ENCODE measurements at regions not wholly inside any gene's neighbourhood (a gene's known extent, or its start where the extent isn't known, plus 50 kb on each side); places are given as distances from the start of the nearest gene placed in this dataset.
A peak's percentile ranks its signal among the peaks of the same experiment; 100 is the strongest.

DNA sequence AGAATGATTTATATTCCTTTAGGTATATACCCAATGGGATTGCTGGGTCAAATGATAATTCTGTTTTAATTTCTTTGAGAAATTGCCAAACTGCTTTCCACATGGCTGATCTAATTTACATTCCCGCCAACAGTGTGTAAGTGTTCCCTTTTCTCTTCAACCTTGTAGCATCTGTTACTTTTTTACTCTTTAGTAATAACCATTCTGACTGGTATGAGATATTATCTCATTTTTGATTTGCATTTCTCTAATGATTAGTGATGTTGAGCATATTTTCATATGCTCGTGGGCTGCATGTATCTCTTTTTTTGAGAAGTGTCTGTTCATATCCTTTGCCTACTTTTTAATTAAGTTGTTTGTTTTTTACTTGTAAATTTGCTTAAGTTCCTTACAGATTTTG lies 1264.2 kb downstream of the OTOL1 start:
- H3K27me3 ChIP-seq (ENCODE audit: control insufficient read depth, insufficient read depth, low read length), result no peaks in the 10 kb centered on the region
- H3K4me3 ChIP-seq (ENCODE audit: low read depth, low read length), result no peak overlapping the region
- TF ChIP-seq, protein P1, sequence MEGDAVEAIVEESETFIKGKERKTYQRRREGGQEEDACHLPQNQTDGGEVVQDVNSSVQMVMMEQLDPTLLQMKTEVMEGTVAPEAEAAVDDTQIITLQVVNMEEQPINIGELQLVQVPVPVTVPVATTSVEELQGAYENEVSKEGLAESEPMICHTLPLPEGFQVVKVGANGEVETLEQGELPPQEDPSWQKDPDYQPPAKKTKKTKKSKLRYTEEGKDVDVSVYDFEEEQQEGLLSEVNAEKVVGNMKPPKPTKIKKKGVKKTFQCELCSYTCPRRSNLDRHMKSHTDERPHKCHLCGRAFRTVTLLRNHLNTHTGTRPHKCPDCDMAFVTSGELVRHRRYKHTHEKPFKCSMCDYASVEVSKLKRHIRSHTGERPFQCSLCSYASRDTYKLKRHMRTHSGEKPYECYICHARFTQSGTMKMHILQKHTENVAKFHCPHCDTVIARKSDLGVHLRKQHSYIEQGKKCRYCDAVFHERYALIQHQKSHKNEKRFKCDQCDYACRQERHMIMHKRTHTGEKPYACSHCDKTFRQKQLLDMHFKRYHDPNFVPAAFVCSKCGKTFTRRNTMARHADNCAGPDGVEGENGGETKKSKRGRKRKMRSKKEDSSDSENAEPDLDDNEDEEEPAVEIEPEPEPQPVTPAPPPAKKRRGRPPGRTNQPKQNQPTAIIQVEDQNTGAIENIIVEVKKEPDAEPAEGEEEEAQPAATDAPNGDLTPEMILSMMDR (IDR thresholded peaks at IDR 0.05; ENCODE audit: insufficient read depth, low read length, poor library complexity, severe bottlenecking), result no peak
- no peaks in the 10 kb centered on the region for H3K36me3 ChIP-seq (ENCODE audit: control insufficient read depth, insufficient read depth, low read length)
- no peak for DNase-seq (ENCODE audit: low read depth)

DNA sequence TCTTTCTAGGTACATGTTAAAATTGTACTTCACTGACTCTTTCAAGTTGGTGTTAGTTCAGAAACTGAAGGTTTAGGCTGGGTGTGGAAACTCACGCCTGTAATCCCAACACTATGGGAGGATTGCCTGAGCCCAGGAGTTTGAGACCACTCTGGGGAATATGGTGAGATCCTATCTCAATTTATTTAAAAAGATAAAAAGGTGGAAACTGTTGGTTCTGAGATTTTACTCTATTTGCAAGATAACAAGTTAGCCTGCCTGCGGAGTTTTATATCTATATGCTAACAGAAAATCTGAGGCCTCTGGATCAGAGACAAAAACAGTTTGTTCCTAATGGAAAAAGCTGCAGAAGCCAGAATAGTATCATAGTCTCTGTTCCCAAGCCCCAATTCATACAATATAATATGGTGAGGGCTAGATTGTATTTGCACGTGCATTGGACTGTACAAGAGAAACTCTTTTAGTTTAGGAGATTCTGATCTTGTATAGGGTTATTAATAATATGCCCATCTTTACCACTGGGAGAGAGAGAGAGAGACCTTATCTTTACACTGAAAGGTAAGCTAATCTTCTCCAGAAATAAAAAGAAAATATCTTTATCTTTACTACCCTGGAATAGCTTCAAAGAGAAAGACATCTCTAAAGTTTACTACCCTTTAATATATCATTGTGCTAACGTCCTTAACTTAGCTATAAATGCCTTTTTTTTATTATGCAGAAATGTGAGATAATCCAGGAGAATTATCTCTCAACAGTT lies 1267.6 kb downstream of the OTOL1 start:
- Histone ChIP-seq H3K4me3 (ENCODE audit: low read depth, low read length) (no peak overlapping the region), H3K36me3 (ENCODE audit: control insufficient read depth, insufficient read depth, low read length) (no peaks in the 10 kb centered on the region), H3K27me3 (ENCODE audit: control insufficient read depth, insufficient read depth, low read length) (no peaks in the 10 kb centered on the region)
- no peak for DNase-seq (ENCODE audit: low read depth)
- TF ChIP-seq, protein P1 (IDR thresholded peaks at IDR 0.05; ENCODE audit: insufficient read depth, low read length, poor library complexity, severe bottlenecking), result no peak

DNA sequence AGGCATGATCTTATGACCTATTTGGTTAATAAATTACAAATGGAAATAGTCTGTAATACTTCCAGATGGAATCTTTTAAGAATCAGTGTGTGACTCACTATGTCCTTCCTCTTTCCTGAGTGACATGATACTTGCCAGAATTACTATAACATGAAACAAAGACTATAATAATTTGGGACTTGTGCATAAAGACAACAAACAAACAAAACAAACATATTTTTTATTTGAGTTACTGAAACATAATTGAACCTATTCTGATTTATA lies 1268.1 kb downstream of the OTOL1 start:
- H3K27me3 ChIP-seq (ENCODE audit: control insufficient read depth, insufficient read depth, low read length), result no peaks in the 10 kb centered on the region
- no peaks in the 10 kb centered on the region for H3K36me3 ChIP-seq (ENCODE audit: control insufficient read depth, insufficient read depth, low read length)
- H3K4me3 ChIP-seq (ENCODE audit: low read depth, low read length), result no peak overlapping the region
- DNase-seq (ENCODE audit: low read depth), result peak; percentile 18
- TF ChIP-seq, protein P1 (IDR thresholded peaks at IDR 0.05; ENCODE audit: insufficient read depth, low read length, poor library complexity, severe bottlenecking), result no peak

DNA sequence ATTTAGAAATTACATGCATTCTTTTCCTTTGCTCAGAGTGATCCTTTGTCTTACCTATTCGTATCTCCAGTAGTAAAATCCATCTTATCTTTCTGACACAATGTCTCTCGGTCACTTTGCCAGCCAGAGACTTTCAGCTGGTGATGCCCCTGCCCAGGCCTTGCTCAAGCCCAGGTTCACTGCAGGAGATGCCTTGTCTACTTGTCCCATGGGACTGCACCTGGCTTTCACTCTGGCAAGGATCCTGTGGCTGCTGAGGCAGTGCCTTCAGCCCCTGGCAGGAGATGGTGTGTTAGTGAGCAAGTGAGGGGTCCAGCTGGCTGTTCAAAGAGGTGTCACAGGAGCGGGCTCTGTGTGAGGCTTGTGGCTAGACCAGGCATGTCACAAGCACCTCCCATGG lies 1268.9 kb downstream of the OTOL1 start:
- Histone ChIP-seq H3K27me3 (ENCODE audit: control insufficient read depth, insufficient read depth, low read length) (no peaks in the 10 kb centered on the region), H3K36me3 (ENCODE audit: control insufficient read depth, insufficient read depth, low read length) (no peaks in the 10 kb centered on the region), H3K4me3 (ENCODE audit: low read depth, low read length) (no peak overlapping the region)
- DNase-seq (ENCODE audit: low read depth), result no peak
- TF ChIP-seq, protein P1 (IDR thresholded peaks at IDR 0.05; ENCODE audit: insufficient read depth, low read length, poor library complexity, severe bottlenecking), result no peak

DNA sequence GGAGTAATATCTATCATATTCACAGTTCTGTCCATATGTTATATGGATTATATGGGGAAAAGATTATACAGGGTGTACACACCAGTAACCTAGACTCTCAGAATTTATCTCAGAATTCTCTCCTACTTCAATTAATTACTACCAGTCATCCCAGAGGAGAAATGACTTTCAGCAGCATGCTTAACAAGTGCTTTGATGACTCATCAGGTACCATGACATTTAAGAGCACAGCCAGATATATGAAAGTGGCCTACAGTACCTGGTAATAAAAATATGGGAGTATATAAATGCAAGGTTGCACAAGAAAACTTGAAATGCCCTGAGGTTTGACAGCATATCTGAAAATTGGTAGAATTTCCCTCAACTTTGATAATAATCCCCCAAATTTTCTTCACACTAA lies 1273.0 kb downstream of the OTOL1 start:
- DNase-seq (ENCODE audit: low read depth), result peak; percentile 19
- TF ChIP-seq, protein P1 (IDR thresholded peaks at IDR 0.05; ENCODE audit: insufficient read depth, low read length, poor library complexity, severe bottlenecking), result no peak
- H3K27me3 ChIP-seq (ENCODE audit: control insufficient read depth, insufficient read depth, low read length), result no peaks in the 10 kb centered on the region
- H3K36me3 ChIP-seq (ENCODE audit: control insufficient read depth, insufficient read depth, low read length), result no peaks in the 10 kb centered on the region
- no peak overlapping the region for H3K4me3 ChIP-seq (ENCODE audit: low read depth, low read length)

DNA sequence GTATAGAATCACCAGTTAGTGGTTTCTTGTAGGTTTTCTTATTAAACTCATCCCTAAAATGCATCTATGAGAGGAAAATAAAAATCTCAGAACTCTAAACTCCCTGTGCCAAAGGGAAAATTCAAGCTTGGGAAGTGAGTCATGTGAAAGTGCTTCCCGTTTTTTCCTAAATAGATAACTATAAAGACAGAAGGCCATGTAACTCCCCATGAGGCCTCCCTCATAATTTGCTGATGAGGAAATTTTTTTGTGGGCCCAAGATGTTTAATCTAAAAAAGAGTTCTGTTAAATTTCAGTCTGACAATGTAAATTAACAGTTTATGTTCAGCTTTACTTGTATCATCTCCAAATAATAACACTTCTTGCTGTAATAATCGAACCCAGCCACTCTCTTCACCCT lies 1273.9 kb downstream of the OTOL1 start:
- TF ChIP-seq, protein P1 (IDR thresholded peaks at IDR 0.05; ENCODE audit: insufficient read depth, low read length, poor library complexity, severe bottlenecking), result no peak
- H3K4me3 ChIP-seq (ENCODE audit: low read depth, low read length), result no peak overlapping the region
- H3K27me3 ChIP-seq (ENCODE audit: control insufficient read depth, insufficient read depth, low read length), result no peaks in the 10 kb centered on the region
- no peak for DNase-seq (ENCODE audit: low read depth)
- H3K36me3 ChIP-seq (ENCODE audit: control insufficient read depth, insufficient read depth, low read length), result no peaks in the 10 kb centered on the region
